ENCODE measurements at regions not wholly inside any gene's neighbourhood (a gene's known extent, or its start where the extent isn't known, plus 50 kb on each side); places are given as distances from the start of the nearest gene placed in this dataset.
"Not testable (repeated sequence)": the region's sequence is repeated elsewhere in the genome, so short reads cannot be mapped to it uniquely, and the experiment has no call there.

DNA sequence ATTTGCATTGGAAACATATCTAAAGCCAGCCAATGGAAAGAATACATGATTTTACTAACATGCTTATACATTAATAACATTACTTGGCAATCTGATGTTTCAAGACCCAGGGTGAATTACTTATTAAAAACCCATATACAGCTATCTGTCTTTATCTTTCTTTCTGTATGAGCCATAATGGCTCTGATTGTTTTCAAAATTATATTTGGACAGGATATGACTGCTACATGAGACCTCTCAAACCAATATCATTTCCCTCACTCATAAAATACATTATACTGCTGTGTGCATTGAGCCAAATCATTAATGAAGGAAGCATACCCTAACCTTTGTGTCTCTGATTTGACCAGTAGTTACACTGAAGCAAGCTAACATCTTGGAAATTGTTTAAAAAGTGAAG is 205.9 kb upstream of the DPYD start:
- FAIRE-seq (no peak), DNase-seq (ENCODE audit: insufficient read length, low spot score) (no peak)
- TF ChIP-seq CTCF (IDR thresholded peaks at IDR 0.05; ENCODE audit: insufficient read depth, missing control alignments) = no peak

- DNase-seq (ENCODE audit: insufficient read length, low spot score) = no peak
- TF ChIP-seq CTCF (IDR thresholded peaks at IDR 0.05; ENCODE audit: insufficient read depth, missing control alignments) = no peak
- no peak for FAIRE-seq
These were observed 200.8 kb upstream of the DPYD start for GRCh38 chr1:98121646-98122045.

DNA sequence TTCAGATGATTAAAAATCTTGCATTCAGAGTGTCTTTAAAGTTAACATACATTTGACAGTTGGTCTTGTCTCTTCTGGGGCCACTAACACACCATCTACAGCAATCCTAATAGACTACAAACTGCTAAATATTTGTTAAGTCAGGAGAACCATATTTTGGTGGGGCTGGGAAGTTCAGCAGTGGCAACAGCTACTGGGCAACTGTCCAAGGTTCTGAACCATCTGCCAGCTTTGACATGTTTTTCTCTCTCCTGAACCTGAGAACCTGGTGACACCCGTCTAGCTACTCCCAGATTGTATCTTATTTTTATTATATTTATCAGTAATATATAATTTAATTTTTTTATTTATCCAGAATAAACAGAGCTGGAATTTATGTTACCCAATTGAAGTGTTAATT is 199.0 kb upstream of the DPYD start:
- FAIRE-seq (no peak), DNase-seq (ENCODE audit: insufficient read length, low spot score) (no peak)

DNA sequence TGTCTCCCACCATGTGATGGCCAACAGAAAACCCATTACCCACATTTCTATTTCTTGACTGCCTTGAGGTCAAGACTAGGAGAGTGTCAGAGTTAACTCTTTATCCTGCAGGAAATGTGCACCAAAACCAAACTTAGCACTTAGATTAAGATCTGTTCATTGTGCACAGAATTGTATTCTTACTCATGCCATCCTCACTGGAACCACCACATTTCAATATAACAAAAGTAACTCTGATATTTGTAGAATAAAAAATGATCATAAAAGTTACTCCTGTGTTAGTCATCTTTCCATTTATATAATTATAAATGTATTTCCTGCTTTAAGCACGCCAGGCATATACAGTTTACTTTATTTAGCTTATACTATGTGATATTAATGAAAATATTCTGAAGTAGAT is 193.0 kb upstream of the DPYD start:
- no peak for TF ChIP-seq CTCF (IDR thresholded peaks at IDR 0.05; ENCODE audit: insufficient read depth, missing control alignments)
- FAIRE-seq (no peak), DNase-seq (ENCODE audit: insufficient read length, low spot score) (no peak)

More for the DNA sequence above, 199.0 kb upstream of the DPYD start:
- no peak for TF ChIP-seq CTCF (IDR thresholded peaks at IDR 0.05; ENCODE audit: insufficient read depth, missing control alignments)

- no peak for DNase-seq (ENCODE audit: insufficient read length, low spot score)
- TF ChIP-seq CTCF (IDR thresholded peaks at IDR 0.05; ENCODE audit: insufficient read depth, missing control alignments) = no peak
- no peak for FAIRE-seq
These were observed 191.8 kb upstream of the DPYD start for GRCh38 chr1:98112626-98113025.

GRCh38 chr1:98110674-98111073 is 189.8 kb upstream of the DPYD start:
- no peak for FAIRE-seq
- no peak for DNase-seq (ENCODE audit: insufficient read length, low spot score)

GRCh38 chr1:98108378-98108777 is 187.5 kb upstream of the DPYD start:
- FAIRE-seq; DNase-seq (ENCODE audit: insufficient read length, low spot score): not testable (repeated sequence)

More at GRCh38 chr1:98110674-98111073, 189.8 kb upstream of the DPYD start:
- no peak for TF ChIP-seq CTCF (IDR thresholded peaks at IDR 0.05; ENCODE audit: insufficient read depth, missing control alignments)

- DNase-seq (ENCODE audit: insufficient read length, low spot score) = no peak
- TF ChIP-seq CTCF (IDR thresholded peaks at IDR 0.05; ENCODE audit: insufficient read depth, missing control alignments) = no peak
- no peak for FAIRE-seq
These were observed 186.4 kb upstream of the DPYD start for GRCh38 chr1:98107256-98107655.
